NCI-H2029 (cell line): ENCODE measurements at regions not wholly inside any gene's neighbourhood (a gene's known extent, or its start where the extent isn't known, plus 50 kb on each side); places are given as distances from the start of the nearest gene placed in this dataset.
A peak's percentile ranks its signal among the peaks of the same experiment; 100 is the strongest.

Source experiments
- DNase-seq: peaks from one replicate; lab custom pipeline; 2025; lab: John Stamatoyannopoulos, UW

DNA sequence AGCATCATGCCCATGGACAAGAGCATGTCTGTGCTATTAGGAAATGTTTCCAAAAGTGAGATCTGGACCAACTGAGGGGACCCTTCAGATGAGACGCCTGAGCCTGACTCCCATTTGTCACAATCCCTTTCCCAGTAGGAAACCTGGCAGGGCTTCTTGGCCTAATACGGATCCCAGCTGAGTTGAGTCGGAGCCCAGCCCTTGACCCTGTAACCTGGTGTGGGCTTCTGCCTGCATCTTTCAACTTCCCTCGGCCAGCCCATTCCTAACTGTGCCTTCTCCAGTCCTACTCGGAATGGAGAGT is 148.3 kb downstream of the IRX2 start:
- no peak for DNase-seq

- no peak for DNase-seq
Measured at GRCh38 chr5:2602451-2603271, 148.8 kb downstream of the IRX2 start.

GRCh38 chr5:2598503-2598902 is 153.0 kb downstream of the IRX2 start:
- no peak for DNase-seq

- DNase-seq, result no peak
Measured at GRCh38 chr5:2594701-2595100, 156.8 kb downstream of the IRX2 start.

- no peak for DNase-seq
Measured at GRCh38 chr5:2592766-2593165, 158.7 kb downstream of the IRX2 start.

DNA sequence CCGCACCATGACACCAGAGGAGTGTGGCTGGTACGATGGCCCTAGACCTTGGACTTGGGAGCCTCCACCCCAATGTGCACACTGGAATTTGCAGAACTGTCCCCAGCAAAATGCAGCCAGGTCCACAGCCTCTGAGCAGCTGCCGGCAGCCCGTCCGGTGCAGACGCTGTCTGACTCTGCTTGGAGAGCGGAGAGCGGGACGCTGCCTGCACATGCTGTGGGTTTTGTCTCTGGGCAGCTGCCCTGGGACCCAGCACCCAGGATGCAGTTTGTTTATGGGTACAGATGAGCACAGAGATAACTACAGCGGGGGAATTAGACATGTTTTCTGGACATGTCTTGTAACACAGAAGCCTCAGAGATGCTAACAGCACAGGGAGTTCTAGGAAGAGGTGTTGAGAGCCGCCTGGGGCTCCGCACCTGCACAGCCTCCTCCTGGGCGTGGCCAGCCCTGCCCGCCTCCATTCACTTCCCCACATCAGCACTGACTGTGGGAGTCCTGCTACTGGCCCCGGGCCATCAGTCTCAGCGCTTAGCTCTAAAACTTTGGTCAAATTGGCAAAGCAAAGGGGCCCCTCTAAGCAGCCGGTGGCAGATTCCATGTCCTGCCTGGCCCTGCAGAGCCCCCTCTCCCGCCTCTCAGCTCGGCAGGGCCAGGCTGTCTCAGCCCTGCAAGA is 159.6 kb downstream of the IRX2 start:
- DNase-seq, result no peak

- peak; percentile 76 for DNase-seq
Measured at GRCh38 chr5:2588850-2589501, 162.5 kb downstream of the IRX2 start.

DNA sequence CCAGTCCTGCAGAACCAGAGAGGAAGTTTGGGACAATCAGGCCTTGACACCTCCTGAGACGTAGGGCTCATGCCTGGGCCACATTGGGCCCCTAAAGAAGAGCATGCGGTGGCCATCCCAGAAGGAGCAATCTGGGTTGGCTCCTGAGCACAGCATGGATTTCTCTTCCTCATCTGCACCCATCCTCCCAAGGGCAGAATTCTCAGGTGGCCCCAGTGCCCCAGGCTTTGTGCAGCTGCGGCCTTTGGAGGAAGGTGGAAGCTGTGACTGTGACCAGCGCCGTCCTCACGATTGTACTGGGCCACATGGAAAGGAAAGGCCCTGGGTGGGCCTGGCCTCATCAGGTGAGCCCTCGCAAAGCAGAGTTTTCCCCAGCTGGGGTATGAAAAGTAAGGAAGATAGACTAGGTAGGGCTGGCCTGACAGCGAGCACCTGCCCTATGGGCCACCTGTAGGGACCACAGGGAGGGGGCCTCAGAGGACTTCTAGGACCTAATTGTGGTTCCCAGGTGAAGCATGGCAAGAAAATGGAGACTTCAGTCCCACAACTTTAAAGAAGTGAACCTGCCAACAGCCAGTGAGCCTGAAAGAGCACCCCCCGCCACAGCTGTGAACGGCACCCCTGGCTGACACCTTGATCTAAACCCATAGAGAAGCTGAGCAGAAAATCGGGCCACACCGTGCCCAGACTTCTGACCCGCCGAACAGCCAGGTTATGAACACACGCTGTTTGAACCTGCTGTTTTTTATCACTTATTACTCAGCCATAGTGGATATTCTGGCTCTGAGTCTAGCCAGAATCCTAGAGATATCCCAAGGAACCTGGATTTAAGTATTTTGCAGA is 164.1 kb downstream of the IRX2 start:
- no peak for DNase-seq

DNA sequence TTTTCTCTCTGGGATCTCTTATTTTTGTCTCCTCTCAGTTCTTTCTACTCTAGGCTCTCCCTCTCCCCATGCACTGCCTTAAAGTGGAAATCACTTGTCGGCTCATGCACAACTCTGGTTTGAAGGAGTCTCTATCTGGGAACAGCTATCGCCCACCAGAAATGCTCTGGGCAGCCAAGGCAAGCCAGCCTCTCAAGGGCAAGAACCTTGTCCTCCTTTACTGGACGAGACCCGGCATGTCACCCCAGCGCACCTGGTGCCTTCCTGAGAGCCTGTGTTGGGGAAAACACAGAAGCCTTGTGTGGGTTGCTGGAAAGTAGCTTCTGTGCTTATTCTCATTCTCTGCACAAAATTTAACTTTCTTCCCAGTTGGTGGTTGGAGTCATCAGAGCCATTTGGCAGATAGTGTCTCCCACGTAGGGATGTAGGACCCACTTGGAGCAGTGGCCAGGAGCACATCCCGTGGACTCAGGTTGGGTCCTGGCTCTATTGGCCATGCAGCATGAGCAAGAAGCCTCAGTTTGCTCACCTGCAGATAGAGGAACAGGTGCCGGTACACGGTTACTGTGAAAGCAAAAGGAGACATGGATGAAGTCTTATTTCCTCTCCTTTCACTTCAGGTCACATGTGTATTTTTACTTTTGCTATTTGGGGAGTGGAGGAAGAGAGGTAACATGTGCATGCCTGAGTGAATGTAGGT is 165.3 kb downstream of the IRX2 start:
- no peak for DNase-seq

DNA sequence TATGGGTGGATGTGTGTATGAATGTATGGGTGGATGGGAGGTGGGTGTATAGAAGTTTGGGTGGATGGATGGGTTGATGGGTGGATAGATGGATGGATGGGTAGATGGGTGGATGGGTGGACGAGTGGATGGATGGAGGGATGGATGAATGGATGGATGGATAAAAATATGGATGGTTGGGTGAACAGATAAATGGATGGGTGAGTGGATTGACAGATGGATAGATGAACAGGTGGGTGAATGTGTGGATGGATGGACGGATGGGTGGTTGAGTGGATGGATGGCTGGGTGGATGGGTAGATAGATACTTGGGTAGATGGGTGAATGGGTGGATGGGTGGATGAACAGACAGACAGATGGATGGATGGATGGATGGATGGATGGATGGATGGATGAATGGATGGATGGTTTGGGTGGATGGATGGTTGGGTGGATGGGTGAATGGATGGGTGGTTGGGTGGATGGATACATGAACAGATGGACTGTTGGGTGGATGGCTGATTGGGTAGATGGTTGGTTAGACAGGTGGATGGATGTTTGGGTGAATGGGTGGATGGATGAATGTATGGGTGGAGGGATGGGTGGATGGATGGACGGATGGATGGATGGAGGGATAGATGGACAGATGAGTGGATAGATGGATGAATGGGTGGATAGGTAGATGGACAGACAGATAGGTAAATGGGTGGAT is 166.8 kb downstream of the IRX2 start:
- DNase-seq, result no peak

DNA sequence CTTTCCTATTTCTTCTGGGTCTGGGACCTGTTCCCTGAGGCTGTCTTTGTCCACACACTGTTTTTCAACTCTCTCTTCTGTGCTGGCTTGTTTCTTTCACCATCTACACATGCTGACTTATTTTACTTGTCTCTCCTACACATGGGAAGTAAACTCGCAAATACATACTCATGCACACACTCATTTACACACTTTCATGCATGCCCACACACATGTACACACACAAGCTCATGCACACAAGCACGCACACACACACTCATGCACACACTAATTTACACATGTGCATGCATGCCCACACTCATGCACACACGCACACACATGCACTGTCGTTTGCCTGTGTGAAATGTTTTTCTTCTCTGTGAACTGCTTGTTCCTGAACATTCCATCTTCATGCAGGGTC is 169.0 kb downstream of the IRX2 start:
- DNase-seq, result no peak

DNA sequence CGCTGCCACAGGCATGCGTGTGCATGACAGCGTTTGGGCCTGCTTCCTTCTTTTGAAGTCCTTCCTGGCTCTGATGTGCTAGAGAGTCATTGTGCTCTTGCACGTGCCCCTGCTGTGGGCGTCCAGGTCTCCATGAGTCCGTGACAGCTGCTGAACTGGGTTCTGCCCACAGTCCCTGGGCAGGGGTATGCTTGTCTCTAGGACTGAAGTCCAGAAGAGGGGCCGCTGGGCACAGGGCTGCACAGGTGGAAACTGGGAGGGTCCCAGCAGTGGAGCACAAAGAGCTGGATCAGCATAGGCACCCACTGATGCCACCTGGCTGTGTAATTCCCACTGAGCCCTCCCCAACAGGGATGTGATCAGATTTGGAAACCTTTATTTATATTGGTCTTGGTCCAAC is 169.4 kb downstream of the IRX2 start:
- peak; percentile 6 for DNase-seq

DNA sequence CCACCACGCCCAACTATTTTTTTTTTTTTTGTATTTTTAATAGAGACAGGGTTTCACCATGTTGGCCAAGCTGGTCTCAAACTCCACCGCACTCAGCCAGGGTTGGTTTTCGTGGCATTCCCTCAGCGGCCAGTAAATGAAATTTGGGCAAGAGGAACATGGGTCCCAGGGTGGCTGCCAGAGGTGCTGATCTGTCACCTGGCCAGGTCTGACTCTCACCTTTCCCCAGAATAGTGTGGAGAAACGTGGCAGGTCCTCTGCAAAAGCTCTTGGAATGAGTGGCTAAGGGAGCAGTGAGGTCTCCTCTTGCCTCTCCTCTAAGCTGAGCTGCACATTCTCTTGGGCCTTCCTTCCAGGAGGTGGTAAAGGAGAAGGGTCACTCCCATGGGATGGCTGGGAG is 170.1 kb downstream of the IRX2 start:
- DNase-seq, result no peak

DNA sequence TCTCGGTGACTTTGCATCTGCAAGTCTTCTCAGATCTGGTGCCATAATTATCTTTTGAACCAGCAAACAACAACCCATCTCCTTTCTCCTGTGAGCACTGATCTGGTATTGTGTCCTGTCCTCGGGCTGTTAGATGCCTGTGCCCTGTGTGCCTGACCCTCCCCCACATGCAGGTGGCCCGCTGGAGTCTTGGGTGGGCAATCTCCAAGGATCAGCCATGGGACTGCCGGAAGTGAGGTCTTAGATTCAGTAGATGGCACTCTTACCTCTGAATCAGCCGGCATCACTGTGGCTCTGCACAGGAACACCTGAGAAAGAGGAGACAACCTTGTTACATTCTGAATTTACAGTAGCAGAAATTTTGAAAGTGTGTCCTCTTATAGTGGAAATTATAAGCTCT is 172.4 kb downstream of the IRX2 start:
- peak; percentile 12 for DNase-seq

- no peak for DNase-seq
Measured at GRCh38 chr5:2577312-2578036, 174.0 kb downstream of the IRX2 start.

DNA sequence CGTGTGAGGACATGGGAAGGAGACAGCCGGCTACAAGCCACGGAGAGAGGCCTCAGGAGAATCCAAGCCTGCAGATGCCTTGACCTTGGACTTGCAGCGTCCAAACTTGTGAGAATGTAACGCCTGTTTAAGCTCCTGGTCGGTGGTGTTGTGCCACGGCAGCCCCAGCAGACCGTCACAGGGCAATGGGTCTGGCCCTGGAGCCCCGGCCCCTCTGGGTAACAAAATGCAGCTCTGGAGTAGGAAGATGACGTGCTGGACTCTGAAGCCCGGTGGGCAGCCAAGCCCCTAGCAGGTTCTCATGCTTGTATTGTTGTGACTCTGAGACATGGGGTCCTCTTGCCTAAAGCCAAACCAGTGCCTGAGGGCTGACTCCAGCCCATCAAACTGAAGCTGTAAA is 174.7 kb downstream of the IRX2 start:
- no peak for DNase-seq

DNA sequence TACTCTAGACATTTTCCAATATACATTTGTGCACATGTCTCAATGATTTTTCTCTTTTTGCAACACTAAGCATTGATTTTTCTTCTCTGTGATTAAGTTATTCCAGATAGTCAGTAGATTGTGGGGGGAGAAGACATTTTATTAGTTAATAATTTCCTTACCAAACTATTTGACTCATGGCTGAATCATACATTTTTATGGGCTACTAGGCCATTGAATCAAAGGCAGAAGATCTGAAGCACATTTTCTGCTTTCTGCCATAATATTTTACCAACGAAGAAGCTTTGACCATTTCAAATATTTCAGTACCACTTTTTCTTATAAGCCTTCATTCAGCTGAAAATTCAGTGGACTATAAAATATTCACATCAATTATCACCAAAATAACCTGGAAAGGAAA is 175.6 kb downstream of the IRX2 start:
- DNase-seq, result no peak

GRCh38 chr5:2575292-2575691 is 176.2 kb downstream of the IRX2 start:
- no peak for DNase-seq

GRCh38 chr5:2574155-2574554 is 177.3 kb downstream of the IRX2 start:
- no peak for DNase-seq

DNA sequence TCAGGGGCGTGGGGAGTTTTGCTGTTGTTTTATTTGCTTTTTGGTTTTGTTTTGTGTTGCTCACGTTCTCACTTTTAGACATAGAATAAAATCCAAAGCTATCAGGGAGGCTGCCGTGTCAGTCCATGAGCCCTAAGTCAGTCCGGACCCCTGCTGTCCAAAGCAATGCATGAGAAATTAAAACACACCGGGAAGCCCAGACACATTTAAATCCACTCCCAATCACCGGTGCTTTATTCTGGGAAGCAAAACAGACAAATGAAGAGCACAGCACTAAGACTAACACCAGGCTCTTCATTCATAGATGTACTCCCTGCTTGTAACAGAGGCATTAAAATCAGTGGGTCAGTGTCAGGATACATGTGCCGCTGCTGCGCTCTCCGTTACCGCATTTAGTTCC is 180.9 kb downstream of the IRX2 start:
- DNase-seq, result no peak
